Dermis blood vessel endothelial cell (primary cell): ENCODE measurements at regions not wholly inside any gene's neighbourhood (a gene's known extent, or its start where the extent isn't known, plus 50 kb on each side); places are given as distances from the start of the nearest gene placed in this dataset.

Experiments
- DNase-seq: peaks from one replicate; pipeline ENCODE4 v3.0.0; 2010

DNA sequence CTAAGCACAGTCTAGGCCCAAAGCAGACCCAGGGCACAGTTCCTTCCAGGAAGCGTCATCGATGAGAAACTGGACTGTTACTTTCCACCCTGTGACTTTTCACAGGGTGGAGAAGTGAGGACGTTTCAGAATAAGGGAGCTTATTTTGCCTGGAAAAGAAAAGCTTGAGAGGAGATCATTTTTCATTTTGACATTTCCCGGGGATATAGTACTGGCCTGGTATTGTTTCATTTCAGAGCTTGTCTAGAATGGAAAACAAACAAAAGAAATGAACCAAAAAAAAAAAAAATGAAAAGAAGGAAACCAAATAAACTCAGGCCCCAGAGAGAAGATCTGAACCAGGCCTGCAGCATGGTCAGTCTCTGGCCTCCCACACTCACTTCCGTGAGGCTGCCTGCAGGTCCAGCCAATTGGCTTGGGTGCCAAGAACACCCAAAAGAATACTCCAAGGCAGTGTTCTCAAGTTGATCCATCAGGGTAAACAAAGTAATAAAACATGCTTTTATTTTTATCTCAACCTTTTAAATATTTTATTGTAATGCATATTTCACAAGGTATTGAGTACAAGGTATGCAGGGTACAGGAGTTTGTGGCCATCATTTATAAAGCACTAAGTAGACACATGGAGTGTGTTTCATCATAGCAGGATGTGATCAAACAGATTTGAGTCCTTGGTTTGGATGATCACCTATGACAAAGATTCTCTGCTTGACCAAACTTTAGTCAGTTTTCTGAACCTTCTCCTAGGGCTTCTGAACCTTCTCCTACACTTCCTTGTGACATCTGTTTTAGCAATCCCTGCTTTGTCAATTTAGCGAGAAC lies 176.9 kb upstream of the GGTLC1 start:
- no peak for DNase-seq

GRCh38 chr20:24164360-24164759 lies 175.8 kb upstream of the GGTLC1 start:
- DNase-seq: peak; percentile 69

- peak; percentile 54 for DNase-seq
Observed at GRCh38 chr20:24163506-24163905, 174.9 kb upstream of the GGTLC1 start.

DNA sequence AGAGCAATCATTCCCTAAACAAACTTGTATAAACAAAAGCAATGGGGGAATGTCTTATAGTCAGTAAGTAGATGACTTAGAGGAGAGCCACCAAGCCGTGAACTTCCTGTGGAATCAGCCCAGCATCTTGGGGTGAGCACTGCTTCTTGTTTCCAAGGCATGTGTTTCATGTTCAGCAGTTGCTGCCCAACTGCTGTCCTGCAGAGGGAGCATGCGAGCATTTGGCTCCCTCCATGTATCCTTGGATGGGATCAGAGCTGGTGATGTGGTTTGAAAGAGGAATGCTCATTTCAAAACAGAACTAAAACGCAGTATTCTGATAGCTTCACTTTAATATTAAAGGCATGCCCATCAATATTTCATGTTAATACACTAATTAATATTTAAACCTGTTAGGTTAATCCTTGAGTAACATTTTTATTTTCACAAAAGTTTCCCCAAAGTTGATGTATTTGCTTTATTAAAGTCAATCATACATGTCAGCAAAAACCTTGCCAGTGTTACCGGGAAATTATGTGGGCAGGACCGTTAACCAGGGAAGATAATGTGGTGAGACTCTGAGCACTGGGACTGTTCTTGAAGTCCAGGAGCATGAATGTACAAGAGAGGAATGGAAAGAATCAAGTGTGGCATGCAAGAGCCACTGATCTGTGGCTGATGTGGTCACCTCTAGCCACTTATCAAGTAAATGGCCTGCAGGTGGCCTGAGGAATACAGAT lies 172.1 kb upstream of the GGTLC1 start:
- peak; percentile 67 for DNase-seq

GRCh38 chr20:24158281-24158680 lies 169.7 kb upstream of the GGTLC1 start:
- DNase-seq: no peak

- DNase-seq: no peak
Observed at GRCh38 chr20:24157213-24157612, 168.6 kb upstream of the GGTLC1 start.

- no peak for DNase-seq
Observed at GRCh38 chr20:24153101-24154040, 164.8 kb upstream of the GGTLC1 start.

- DNase-seq: no peak
Observed at GRCh38 chr20:24151621-24152294, 163.2 kb upstream of the GGTLC1 start.

DNA sequence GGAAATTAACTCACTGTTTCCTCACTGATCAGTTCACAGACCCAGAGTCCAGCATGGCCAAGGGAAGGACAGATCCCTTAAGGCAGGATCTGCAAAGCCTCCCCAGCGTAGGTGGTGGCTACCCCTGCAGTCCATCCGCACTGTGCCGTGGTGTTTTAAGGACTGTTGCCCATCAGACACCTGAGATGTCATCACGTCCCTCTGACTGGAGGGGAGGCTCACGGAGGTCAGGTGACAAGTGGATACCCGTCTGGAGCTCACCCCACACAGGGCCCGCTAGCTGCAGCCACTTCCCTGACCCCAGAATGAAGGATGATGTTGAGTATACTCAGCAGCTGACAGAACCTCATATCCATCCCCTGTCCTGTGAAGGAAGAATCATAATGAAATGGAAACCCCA lies 161.8 kb upstream of the GGTLC1 start:
- no peak for DNase-seq

DNA sequence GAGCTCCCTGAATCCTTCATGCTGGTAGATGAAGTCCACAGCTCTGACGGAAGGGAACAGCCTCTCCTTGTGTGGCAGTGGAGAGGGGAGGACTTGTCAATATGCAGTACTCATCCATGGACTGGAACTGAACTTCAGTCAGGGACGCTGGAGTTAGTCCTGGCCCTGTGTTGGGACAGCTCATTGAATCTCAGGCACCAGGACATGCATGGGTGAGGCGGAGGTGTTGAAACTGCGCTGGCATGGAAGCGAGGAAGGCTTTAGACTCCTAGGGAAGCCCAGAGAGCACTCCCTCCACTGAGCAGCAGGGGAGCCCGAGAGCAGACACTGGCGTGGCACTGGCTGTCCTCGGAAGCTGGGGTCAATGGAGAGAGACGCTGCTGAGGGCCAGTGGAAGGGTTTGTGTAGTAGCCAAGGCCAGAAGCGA lies 161.3 kb upstream of the GGTLC1 start:
- DNase-seq: peak; percentile 34

DNA sequence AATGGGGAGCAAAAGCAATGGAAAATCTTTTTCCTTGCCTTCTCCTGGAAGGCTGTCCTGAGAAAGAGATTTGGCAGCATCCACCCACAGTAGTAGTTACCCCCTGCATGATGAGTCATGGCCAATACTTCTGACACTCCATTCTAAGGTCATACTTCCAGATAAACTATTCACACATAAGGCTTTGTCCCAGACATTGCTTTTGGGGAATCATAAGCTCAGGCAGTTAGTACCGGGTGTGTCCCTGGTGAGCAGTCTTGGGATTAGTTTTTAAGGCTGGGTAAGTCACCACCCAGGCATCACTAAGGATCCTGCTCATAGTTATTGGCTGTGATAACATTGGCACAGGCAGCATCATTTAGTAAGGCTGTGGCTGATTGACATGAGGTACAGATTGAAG lies 160.6 kb upstream of the GGTLC1 start:
- DNase-seq: peak; percentile 23

- no peak for DNase-seq
Observed at GRCh38 chr20:24148372-24148771, 159.8 kb upstream of the GGTLC1 start.

DNA sequence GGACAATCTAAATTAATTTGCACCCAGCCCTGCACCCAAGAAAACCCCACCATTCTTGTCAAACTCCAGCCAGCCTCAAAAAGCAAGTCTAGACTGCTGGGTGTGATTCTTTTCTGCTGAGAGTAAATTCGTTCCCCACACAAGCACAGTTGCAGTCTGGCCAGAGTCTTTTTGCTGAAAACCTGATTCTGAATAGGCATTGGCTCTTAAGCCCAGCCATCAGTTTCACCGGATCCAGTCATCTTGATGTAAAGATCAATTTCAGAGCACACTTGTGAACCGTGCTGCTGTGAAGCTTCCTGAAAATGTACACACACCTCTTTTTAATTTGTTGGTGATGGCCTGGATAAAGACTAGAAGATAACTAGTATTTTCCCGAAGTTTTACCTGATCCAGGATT lies 159.4 kb upstream of the GGTLC1 start:
- no peak for DNase-seq

DNA sequence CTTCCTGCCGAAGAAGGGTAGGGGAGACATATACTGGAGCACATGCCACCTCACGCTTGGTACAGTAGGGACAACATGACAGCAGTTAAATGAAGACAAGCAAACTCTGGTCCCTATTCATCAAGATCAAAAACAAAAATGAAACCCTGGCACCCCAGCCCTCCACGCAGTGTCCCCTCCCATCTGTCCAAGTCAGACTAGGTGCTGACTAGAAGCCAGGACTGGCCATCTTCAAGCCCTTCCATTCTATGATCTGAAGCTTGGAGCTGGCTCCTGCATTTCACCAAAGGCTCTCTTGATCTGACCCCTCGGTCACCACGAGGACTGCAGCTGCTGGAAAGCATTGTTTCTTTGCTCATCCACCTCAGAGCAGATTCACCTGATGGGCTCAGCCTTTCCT lies 158.9 kb upstream of the GGTLC1 start:
- no peak for DNase-seq

DNA sequence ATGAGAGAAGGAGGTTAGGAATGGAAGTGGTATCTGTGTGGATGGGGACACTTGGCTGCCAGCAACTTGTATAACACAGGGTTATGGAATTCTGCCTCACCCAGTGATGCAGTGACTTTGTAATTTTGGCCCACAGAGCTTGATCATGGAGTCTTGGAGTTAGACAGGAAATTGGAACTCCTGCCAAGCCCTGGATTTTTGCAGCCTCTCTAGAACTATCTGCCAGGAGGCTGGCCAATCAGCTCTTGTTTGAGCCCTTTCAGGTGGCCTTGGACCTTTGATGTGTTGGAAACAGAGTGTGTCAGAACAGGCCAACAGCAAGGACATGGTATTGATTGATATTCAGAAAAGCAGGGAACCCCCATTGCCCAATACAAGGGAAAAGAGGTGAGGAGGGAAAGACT lies 157.7 kb upstream of the GGTLC1 start:
- DNase-seq: no peak

DNA sequence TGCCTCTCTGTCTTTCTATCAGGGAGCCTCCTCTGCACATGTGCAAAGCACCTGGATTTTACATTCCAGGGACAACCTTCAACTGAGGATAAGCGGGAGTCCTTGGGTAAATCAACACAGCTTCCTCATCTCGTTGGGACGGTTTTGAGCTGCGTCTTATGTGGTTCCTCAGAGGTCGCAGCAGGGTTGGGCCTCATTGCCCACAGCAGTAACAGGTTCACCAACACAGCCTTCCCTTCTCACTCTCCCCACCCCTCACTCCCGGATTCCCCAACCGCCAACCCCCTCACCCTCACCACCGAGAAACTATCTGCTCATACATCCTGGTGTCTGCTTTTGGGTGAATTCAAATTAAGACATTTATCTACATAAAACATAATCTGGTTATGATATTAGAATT lies 155.8 kb upstream of the GGTLC1 start:
- no peak for DNase-seq

- no peak for DNase-seq
Observed at GRCh38 chr20:24141111-24141510, 152.5 kb upstream of the GGTLC1 start.

DNA sequence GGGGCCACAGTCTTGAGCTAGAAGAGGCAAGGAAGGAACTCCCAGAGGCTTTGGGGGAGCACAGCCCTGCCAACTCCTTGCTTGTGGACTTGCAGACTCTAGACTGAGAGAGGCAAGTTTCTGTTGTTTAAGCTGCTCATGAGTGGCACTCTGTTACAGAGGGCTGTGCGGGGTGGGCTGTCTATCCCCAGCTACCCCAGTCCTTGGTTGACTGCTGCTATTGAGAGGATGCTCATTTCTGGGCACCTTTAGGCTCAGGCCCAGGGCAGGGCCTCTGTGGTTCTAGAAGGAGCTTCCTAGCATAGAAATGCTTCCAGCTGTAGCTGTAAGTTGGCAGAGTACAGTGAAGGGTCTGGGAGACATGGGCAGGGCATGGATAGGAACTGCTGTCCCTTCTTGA lies 151.3 kb upstream of the GGTLC1 start:
- no peak for DNase-seq

GRCh38 chr20:24138951-24139350 lies 150.4 kb upstream of the GGTLC1 start:
- DNase-seq: no peak

DNA sequence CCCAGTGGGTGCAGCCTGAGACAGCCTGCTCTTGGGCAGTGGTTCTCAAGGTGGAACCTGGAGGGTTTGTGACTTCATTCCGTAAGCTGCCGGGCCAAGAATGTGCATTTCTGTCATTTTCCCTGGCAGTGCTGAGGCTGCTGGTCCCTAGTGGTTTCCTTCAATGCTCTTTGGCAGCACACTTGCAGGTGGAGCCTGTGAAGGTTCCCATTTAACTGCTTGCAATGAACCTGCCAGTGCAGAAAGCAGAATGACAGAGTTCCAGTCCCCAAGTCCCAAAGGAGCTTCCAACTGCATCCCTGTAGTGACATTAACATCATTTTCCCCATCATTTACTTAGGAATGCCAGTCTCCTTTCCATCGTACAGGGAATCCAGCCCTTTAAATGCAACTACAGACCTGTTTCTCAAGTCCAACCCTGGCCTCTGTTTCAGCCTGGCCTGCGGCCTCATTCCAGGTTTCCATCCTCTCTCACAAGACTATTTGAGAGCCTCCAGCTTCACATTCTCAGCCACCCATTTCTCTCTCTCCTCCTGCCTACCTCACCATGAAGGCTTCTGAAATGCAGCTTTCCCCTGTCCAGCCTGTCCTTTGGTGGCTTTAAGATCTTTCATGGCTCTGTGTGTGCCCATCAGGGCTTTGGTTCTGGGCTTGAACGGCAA lies 149.7 kb upstream of the GGTLC1 start:
- no peak for DNase-seq

- no peak for DNase-seq
Observed at GRCh38 chr20:24136659-24137246, 148.2 kb upstream of the GGTLC1 start.

DNA sequence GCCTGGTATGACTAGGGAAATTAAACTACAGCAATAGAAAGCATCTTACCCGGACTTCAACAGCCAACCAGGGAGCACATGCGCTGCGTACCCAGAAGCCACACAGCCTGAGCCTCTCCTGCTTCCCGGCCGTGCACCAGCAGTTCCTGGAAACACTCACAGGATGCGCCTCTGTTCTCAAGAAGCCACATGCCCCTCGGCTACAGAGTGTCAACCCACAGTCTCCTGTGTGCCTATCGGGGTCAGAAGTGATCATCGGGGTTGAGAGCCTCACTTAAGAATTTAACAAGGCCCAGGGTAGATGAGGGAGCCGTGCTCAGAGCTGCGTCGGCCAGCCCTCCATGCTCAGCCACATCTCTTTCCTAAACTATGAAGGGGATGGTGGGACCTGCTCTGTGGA lies 147.2 kb upstream of the GGTLC1 start:
- DNase-seq: no peak
